Vagina (tissue), 2 donors: ENCODE measurements at regions not wholly inside any gene's neighbourhood (a gene's known extent, or its start where the extent isn't known, plus 50 kb on each side); places are given as distances from the start of the nearest gene placed in this dataset.

Experiments used
- POLR2A ChIP-seq, 2 donors: fragments of 450-650 bp; IDR thresholded peaks; one replicate each; pipeline ENCODE4 v1.6.1; 2017; ENCODE audit warnings: antibody characterized with exemption in 2 of 2, mild to moderate bottlenecking in 2 of 2, moderate library complexity in 2 of 2
- TF ChIP-seq, protein P1 (sequence below), 3 experiments: fragments of 450-650 bp in 2 of 3; fragments of 200-600 bp in 1 of 3; sonication (generic) in 1 of 3; IDR thresholded peaks; one replicate each; pipeline ENCODE4 v1.5.1; 2017 to 2019; ENCODE audit warnings: antibody characterized with exemption in 3 of 3, mild to moderate bottlenecking in 2 of 3, moderate library complexity in 2 of 3

DNA sequence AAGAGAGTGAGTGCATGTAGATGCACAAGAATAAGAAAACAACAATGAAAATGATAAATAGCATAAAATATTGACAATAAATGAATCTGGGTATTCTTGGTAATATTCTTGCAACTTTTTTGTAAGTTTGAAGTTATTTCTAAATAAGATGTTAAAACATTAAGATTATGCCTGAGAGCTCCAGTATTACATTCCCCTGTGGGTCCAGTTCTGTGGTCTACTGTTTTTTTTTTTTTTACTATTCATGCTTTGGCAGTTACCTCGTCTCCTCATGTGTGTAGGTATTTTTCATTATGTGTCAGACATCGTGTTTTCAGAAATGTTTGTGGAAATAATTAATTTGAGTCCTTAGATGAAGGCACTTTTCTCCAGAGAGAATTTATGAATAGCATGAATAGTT, 386.2 kb downstream of the AACS start:
- TF ChIP-seq POLR2A (IDR thresholded peaks at IDR 0.05), result no peak
- TF ChIP-seq, protein P1, sequence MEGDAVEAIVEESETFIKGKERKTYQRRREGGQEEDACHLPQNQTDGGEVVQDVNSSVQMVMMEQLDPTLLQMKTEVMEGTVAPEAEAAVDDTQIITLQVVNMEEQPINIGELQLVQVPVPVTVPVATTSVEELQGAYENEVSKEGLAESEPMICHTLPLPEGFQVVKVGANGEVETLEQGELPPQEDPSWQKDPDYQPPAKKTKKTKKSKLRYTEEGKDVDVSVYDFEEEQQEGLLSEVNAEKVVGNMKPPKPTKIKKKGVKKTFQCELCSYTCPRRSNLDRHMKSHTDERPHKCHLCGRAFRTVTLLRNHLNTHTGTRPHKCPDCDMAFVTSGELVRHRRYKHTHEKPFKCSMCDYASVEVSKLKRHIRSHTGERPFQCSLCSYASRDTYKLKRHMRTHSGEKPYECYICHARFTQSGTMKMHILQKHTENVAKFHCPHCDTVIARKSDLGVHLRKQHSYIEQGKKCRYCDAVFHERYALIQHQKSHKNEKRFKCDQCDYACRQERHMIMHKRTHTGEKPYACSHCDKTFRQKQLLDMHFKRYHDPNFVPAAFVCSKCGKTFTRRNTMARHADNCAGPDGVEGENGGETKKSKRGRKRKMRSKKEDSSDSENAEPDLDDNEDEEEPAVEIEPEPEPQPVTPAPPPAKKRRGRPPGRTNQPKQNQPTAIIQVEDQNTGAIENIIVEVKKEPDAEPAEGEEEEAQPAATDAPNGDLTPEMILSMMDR (IDR thresholded peaks at IDR 0.05), result no peak
